Astrocyte (in vitro differentiated cells and primary cell): ENCODE measurements at regions not wholly inside any gene's neighbourhood (a gene's known extent, or its start where the extent isn't known, plus 50 kb on each side); places are given as distances from the start of the nearest gene placed in this dataset.

Source experiments
- CTCF ChIP-seq: IDR thresholded peaks from 2 replicates; pipeline ENCODE4 v1.5.1; 2011; ENCODE audit warnings: low read depth, mild to moderate bottlenecking, inconsistent platforms, low read length, moderate library complexity; ENCODE audit not compliant: insufficient read depth
- EZH2 ChIP-seq: IDR thresholded peaks from 2 replicates; pipeline ENCODE4 v1.6.1; 2012; ENCODE audit warnings: mild to moderate bottlenecking, low read length, inconsistent platforms; ENCODE audit not compliant: insufficient read depth

- TF ChIP-seq CTCF (no peak), EZH2 (no peak)
Observed at GRCh38 chr9:81874250-81874649, 54.0 kb upstream of the SPATA31D4 start.
